Endometrial microvascular endothelial cells (primary cell): ENCODE measurements at regions not wholly inside any gene's neighbourhood (a gene's known extent, or its start where the extent isn't known, plus 50 kb on each side); places are given as distances from the start of the nearest gene placed in this dataset.

Experiments used
- in situ Hi-C: cut with HindIII; loops from 2 replicates; pipeline ENCODE4 v1.10.0; 2017; ENCODE audit warnings: low sequenced_read_pairs, low pct_unique_long_range_greater_than_20kb; ENCODE audit errors: inconsistent ontology term

- in situ Hi-C loops: no loop called here
Measured at GRCh38 chr6:138035070-138035469, 72.1 kb downstream of the PERP start.

GRCh38 chr6:138036111-138036510 lies 71.1 kb downstream of the PERP start:
- in situ Hi-C loops: no loop called here

GRCh38 chr6:138037009-138037504 lies 70.2 kb downstream of the PERP start:
- in situ Hi-C loops: no loop called here

- in situ Hi-C loops: no loop called here
Measured at GRCh38 chr6:138038142-138038870, 68.9 kb downstream of the PERP start.
